Endometrial microvascular endothelial cells (primary cell): ENCODE measurements at regions not wholly inside any gene's neighbourhood (a gene's known extent, or its start where the extent isn't known, plus 50 kb on each side); places are given as distances from the start of the nearest gene placed in this dataset.
"Not testable (repeated sequence)": the region's sequence is repeated elsewhere in the genome, so short reads cannot be mapped to it uniquely, and the experiment has no call there.

Source experiments
- in situ Hi-C: cut with HindIII; loops from 2 replicates; pipeline ENCODE4 v1.10.0; 2017; ENCODE audit warnings: low sequenced_read_pairs, low pct_unique_long_range_greater_than_20kb; ENCODE audit errors: inconsistent ontology term

GRCh38 chr3:81097889-81098288 is 663.6 kb downstream of the GBE1 start:
- in situ Hi-C loops: no loop called here

DNA sequence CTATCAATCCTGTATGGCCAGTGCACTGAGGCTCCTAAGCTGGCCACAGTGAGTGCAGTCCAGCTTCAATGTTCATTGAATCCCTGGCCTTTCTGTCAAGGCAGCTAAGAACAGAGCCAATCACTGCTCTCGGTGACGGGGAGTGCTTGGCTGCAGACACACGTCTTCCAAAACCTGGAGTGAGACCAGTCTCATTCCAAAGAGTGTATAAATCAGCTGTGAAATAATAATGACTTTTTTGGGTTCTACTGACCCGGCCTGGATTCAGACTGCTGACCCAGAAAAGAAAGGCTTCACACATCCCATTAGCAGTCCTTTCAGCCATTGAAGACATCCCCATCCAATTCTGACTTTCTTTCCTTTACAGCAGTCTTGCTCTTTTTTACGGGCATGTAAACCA is 665.5 kb downstream of the GBE1 start:
- in situ Hi-C loops: no loop called here

- in situ Hi-C loops: no loop called here
Measured at GRCh38 chr3:81094986-81095385, 666.5 kb downstream of the GBE1 start.

DNA sequence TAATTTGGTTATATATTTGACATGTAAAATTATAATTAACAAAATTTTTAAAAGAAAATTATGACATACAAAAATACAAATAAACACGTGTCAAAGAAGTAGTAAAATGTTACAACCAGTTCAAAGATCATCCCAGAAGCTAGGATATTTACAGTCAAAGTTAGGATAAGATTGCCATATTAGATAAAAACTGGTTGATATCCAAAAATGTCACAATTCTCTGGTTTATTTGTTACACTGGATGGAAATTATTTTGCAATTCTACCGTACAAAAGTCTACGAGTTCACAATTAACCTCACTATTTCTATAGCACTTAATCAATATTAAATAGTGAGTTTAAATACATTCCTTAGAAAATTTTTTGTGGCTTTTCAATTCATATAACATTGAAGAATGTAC is 673.8 kb downstream of the GBE1 start:
- in situ Hi-C loops: no loop called here

- in situ Hi-C loops: no loop called here
Measured at GRCh38 chr3:81086348-81086747, 675.1 kb downstream of the GBE1 start.

DNA sequence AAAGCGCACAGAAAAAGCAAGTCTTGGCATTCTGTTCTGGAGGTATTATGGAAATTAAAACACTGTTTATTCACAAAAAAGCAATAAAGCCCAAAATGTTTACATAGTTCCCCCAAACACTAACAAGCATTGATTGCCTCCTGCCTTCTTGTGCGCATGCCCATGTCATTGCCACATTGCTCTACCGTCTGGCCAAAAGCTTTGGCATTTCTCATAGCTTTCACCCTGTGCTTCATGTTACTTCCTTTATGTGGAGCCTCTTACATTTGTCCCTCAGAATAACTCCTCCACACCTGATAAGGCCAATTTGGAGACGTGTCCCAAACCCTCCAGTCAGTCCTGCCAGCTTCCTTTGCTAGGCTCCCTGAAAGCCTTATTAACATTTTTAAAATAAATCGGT is 680.8 kb downstream of the GBE1 start:
- in situ Hi-C loops: no loop called here

DNA sequence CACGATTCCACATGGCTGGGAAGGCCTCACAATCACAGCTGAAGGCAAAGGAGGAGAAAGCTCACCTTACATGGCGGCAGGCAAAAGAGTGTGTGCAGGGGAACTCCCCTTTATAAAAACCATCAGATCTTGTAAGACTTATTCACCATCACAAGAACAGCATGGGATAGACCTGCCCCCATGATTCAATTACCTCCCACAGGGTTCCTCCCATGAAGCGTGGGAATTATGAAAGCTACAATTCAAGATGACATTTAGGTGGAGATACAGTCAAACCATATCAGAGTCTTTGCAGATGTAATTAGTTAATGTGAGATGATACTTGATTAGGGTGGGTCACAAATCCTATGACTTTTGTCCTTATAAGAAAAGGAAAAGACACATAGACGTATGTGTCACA is 688.9 kb downstream of the GBE1 start:
- in situ Hi-C loops: no loop called here

GRCh38 chr3:81068546-81068945 is 692.9 kb downstream of the GBE1 start:
- in situ Hi-C loops: no loop called here

GRCh38 chr3:81063896-81064295 is 697.5 kb downstream of the GBE1 start:
- in situ Hi-C loops: no loop called here

GRCh38 chr3:81051133-81051532 is 710.3 kb downstream of the GBE1 start:
- in situ Hi-C loops: not testable (repeated sequence)

DNA sequence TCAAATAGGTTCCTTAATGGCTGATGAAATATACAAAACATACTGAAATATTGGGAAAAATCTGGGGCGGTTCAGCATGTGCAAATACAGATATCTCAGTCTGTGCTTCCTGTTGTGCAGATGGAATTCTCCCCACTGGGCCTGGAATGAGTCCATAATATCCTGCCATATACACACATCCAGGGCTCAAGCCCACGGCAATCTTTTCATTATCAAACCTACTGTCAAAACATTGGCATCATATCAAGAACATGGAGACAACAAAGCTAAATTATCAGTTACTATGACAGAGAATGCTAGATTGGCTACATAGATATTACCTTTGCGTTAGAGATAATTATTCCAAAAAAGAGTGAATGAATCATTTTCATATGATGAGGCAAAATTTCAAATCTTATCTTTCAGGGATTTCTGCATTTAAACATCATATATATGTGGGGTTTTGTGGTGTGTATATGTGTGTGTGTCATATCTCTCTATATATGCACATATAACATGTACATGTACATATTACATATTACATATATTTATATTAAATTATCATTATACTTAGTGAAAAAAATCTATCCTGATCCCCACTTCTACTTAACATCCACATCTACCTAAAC is 713.3 kb downstream of the GBE1 start:
- in situ Hi-C loops: no loop called here

- in situ Hi-C loops: no loop called here
Measured at GRCh38 chr3:81045976-81046375, 715.5 kb downstream of the GBE1 start.

GRCh38 chr3:81045246-81045645 is 716.2 kb downstream of the GBE1 start:
- in situ Hi-C loops: no loop called here

- in situ Hi-C loops: no loop called here
Measured at GRCh38 chr3:81043660-81044199, 717.7 kb downstream of the GBE1 start.

GRCh38 chr3:81043009-81043408 is 718.4 kb downstream of the GBE1 start:
- in situ Hi-C loops: no loop called here

- in situ Hi-C loops: no loop called here
Measured at GRCh38 chr3:81041331-81041730, 720.1 kb downstream of the GBE1 start.

GRCh38 chr3:81040107-81040506 is 721.3 kb downstream of the GBE1 start:
- in situ Hi-C loops: no loop called here

- in situ Hi-C loops: no loop called here
Measured at GRCh38 chr3:81033684-81034083, 727.8 kb downstream of the GBE1 start.

- in situ Hi-C loops: no loop called here
Measured at GRCh38 chr3:81033185-81033584, 728.3 kb downstream of the GBE1 start.

- in situ Hi-C loops: no loop called here
Measured at GRCh38 chr3:81029861-81030260, 731.6 kb downstream of the GBE1 start.

GRCh38 chr3:81027344-81027743 is 734.1 kb downstream of the GBE1 start:
- in situ Hi-C loops: no loop called here
